Astrocyte (in vitro differentiated cells and primary cell): ENCODE measurements at regions not wholly inside any gene's neighbourhood (a gene's known extent, or its start where the extent isn't known, plus 50 kb on each side); places are given as distances from the start of the nearest gene placed in this dataset.

Source experiments
- DNase-seq: peaks from one replicate; pipeline ENCODE4 v3.0.0-alpha.2; 2010; ENCODE audit warnings: low read depth
- FAIRE-seq: peaks from 2 replicates; lab custom pipeline; 2011; peaks lifted over from hg19 to GRCh38; lab: Jason Lieb, UNC
- H2AFZ ChIP-seq: 2 replicates; pipeline ENCODE4 v1.6.0; 2012; ENCODE audit warnings: low read depth, low read length, inconsistent platforms
- H3K27ac ChIP-seq: 2 replicates; pipeline ENCODE4 v1.5.1; 2011; ENCODE audit warnings: low read depth, low read length, inconsistent platforms
- H3K27me3 ChIP-seq: 2 replicates; pipeline ENCODE4 v1.6.0; 2011; ENCODE audit warnings: low read length, inconsistent platforms; ENCODE audit not compliant: insufficient read depth
- H3K36me3 ChIP-seq: 2 replicates; pipeline ENCODE4 v1.5.1; 2011; ENCODE audit warnings: low read length, inconsistent platforms; ENCODE audit not compliant: insufficient read depth
- H3K4me1 ChIP-seq: 2 replicates; pipeline ENCODE4 v1.5.1; 2011; ENCODE audit warnings: low read length, inconsistent platforms; ENCODE audit not compliant: insufficient read depth
- H3K4me2 ChIP-seq: 2 replicates; pipeline ENCODE4 v1.6.0; 2012; ENCODE audit warnings: low read length, inconsistent platforms
- H3K4me3 ChIP-seq: 2 replicates; pipeline ENCODE4 v1.5.1; 2011; ENCODE audit warnings: low read depth, mild to moderate bottlenecking, low read length, inconsistent platforms; ENCODE audit not compliant: insufficient read depth
- H3K79me2 ChIP-seq: 2 replicates; pipeline ENCODE4 v1.6.0; 2012; ENCODE audit warnings: mild to moderate bottlenecking, low read length, inconsistent platforms; ENCODE audit not compliant: insufficient read depth
- H3K9ac ChIP-seq: 2 replicates; pipeline ENCODE4 v1.6.0; 2012; ENCODE audit warnings: mild to moderate bottlenecking, low read length, inconsistent platforms
- H3K9me3 ChIP-seq: 2 replicates; pipeline ENCODE4 v1.5.1; 2012; ENCODE audit warnings: low read depth, mild to moderate bottlenecking, low read length, inconsistent platforms; ENCODE audit not compliant: insufficient read depth
- H4K20me1 ChIP-seq: 2 replicates; pipeline ENCODE4 v1.6.0; 2012; ENCODE audit warnings: low read length, inconsistent platforms; ENCODE audit not compliant: insufficient read depth
- H3K27ac Mint-ChIP-seq: one replicate; pipeline ENCODE4 v1.8.0; 2021; ENCODE audit warnings: mild to moderate bottlenecking, mixed read lengths; ENCODE audit not compliant: unreplicated experiment
- H3K27me3 Mint-ChIP-seq: one replicate; pipeline ENCODE4 v1.8.0; 2021; ENCODE audit warnings: low read depth, mixed read lengths; ENCODE audit not compliant: unreplicated experiment
- H3K36me3 Mint-ChIP-seq: one replicate; pipeline ENCODE4 v1.8.0; 2021; ENCODE audit warnings: low read depth, mixed read lengths; ENCODE audit not compliant: unreplicated experiment
- H3K4me1 Mint-ChIP-seq: one replicate; pipeline ENCODE4 v1.8.0; 2021; ENCODE audit warnings: low read depth, mixed read lengths; ENCODE audit not compliant: unreplicated experiment
- H3K4me3 Mint-ChIP-seq: one replicate; pipeline ENCODE4 v1.8.0; 2021; ENCODE audit warnings: mild to moderate bottlenecking, moderate library complexity, mixed read lengths; ENCODE audit not compliant: unreplicated experiment
- H3K9me3 Mint-ChIP-seq: one replicate; pipeline ENCODE4 v1.8.0; 2021; ENCODE audit warnings: mild to moderate bottlenecking, mixed read lengths; ENCODE audit not compliant: unreplicated experiment
- CTCF ChIP-seq: IDR thresholded peaks from 2 replicates; pipeline ENCODE4 v1.5.1; 2011; ENCODE audit warnings: low read depth, mild to moderate bottlenecking, inconsistent platforms, low read length, moderate library complexity; ENCODE audit not compliant: insufficient read depth
- EZH2 ChIP-seq: IDR thresholded peaks from 2 replicates; pipeline ENCODE4 v1.6.1; 2012; ENCODE audit warnings: mild to moderate bottlenecking, low read length, inconsistent platforms; ENCODE audit not compliant: insufficient read depth

- FAIRE-seq: no peak
Observed at GRCh38 chr4:138911909-138912703, 103.5 kb upstream of the NOCT start.

GRCh38 chr4:138910914-138911336 lies 104.7 kb upstream of the NOCT start:
- Mint-ChIP-seq H3K4me1 (peaks cover 16% of the 10 kb centered on the region), H3K27ac (peak overlapping the region; percentile 77), H3K4me3 (no peak overlapping the region), H3K36me3 (no peaks in the 10 kb centered on the region), H3K27me3 (peaks cover 2% of the 10 kb centered on the region), H3K9me3 (no peaks in the 10 kb centered on the region)
- peak overlapping the region; percentile 76 for H3K4me2 ChIP-seq
- no peak for TF ChIP-seq EZH2
- TF ChIP-seq CTCF: no peak
- no peaks in the 10 kb centered on the region for H3K36me3 ChIP-seq
- peaks cover 14% of the 10 kb centered on the region for H3K4me1 ChIP-seq
- DNase-seq: peak; percentile 79
- no peak overlapping the region for H3K4me3 ChIP-seq
- no peaks in the 10 kb centered on the region for H3K9me3 ChIP-seq
- peak overlapping the region; percentile 69 for H3K27ac ChIP-seq
- H3K27me3 ChIP-seq: no peaks in the 10 kb centered on the region
- H3K9ac ChIP-seq: peak overlapping the region; percentile 67
- no peak for FAIRE-seq
- H2AFZ ChIP-seq: peak overlapping the region; percentile 19
- no peaks in the 10 kb centered on the region for H3K79me2 ChIP-seq
- H4K20me1 ChIP-seq: no peaks in the 10 kb centered on the region

More at GRCh38 chr4:138911909-138912703, 103.5 kb upstream of the NOCT start:
- Histone ChIP-seq H3K36me3 (no peaks in the 10 kb centered on the region), H3K9ac (no peak overlapping the region), H3K4me2 (no peak overlapping the region), H3K4me3 (no peak overlapping the region), H4K20me1 (no peaks in the 10 kb centered on the region), H3K9me3 (no peaks in the 10 kb centered on the region), H3K4me1 (peaks cover 14% of the 10 kb centered on the region), H3K79me2 (no peaks in the 10 kb centered on the region), H3K27ac (no peak overlapping the region), H3K27me3 (no peaks in the 10 kb centered on the region), H2AFZ (peak overlapping the region; percentile 28)
- no peak for DNase-seq
- no peaks in the 10 kb centered on the region for H3K36me3 Mint-ChIP-seq
- H3K4me3 Mint-ChIP-seq: no peak overlapping the region
- H3K27me3 Mint-ChIP-seq: peaks cover 2% of the 10 kb centered on the region
- H3K27ac Mint-ChIP-seq: no peak overlapping the region
- H3K4me1 Mint-ChIP-seq: peaks cover 16% of the 10 kb centered on the region
- H3K9me3 Mint-ChIP-seq: no peaks in the 10 kb centered on the region
- TF ChIP-seq EZH2 (no peak), CTCF (no peak)
